HepG2 (cell line): ENCODE measurements at regions not wholly inside any gene's neighbourhood (a gene's known extent, or its start where the extent isn't known, plus 50 kb on each side); places are given as distances from the start of the nearest gene placed in this dataset.

Source experiments
- ATAC-seq: fragments of 200-7000 bp; cut with Tn5 transposase; 3 replicates; pipeline ENCODE4 v1.9.1; 2020; ENCODE audit warnings: mild to moderate bottlenecking, moderate library complexity
- BruUV-seq: library from RNA; stranded (reverse); fragments of 400-500 nt; replicated peaks from 2 replicates; lab custom pipeline; 2021; lab: Mats Ljungman, UMichigan
- CTCF ChIA-PET: fragments of 300-600 bp; formaldehyde crosslinking; extraction: SDS; loops from one replicate; lab custom pipeline; 2021; ENCODE audit warnings: low total read pairs, inconsistent platforms, low intra/inter-chr PET ratio; lab: Yijun Ruan, JAX
- POLR2A ChIA-PET: fragments of 350-600 bp; sonication (Branson Sonifier 250); formaldehyde crosslinking; loops from one replicate; lab custom pipeline; 2020; ENCODE audit warnings: antibody characterized with exemption, inconsistent platforms; lab: Yijun Ruan, JAX
- DNase-seq: peaks from one replicate; pipeline ENCODE4 v3.0.0-alpha.2; 2015; ENCODE audit warnings: low spot score
- FAIRE-seq: peaks from 3 replicates; lab custom pipeline; 2011; peaks lifted over from hg19 to GRCh38; lab: Jason Lieb, UNC
- H2AFZ ChIP-seq: one replicate; pipeline ENCODE4 v1.6.1; 2011; ENCODE audit warnings: low read length, inconsistent platforms
- H3K27ac ChIP-seq: fragments of 300-600 bp; 3 replicates; pipeline ENCODE4 v1.8.0; 2011; ENCODE audit warnings: mixed run types, mild to moderate bottlenecking, mixed read lengths, low read length, inconsistent platforms; ENCODE audit not compliant: insufficient read depth; ENCODE audit errors: extremely low read length
- H3K27me3 ChIP-seq, 2 experiments: fragments of 200-600 bp in 1 of 2; 2 replicates in 1 of 2; 3 replicates in 1 of 2; pipeline versions ENCODE4 v1.6.0 to v1.8.0; 2011; ENCODE audit warnings: low read length in 2 of 2, mild to moderate bottlenecking in 2 of 2, moderate library complexity in 2 of 2, inconsistent platforms in 1 of 2; ENCODE audit not compliant: insufficient read depth in 2 of 2, control insufficient read depth in 1 of 2
- H3K36me3 ChIP-seq, 2 experiments: fragments of 200-600 bp in 1 of 2; replicated peaks in 1 of 2; 2 replicates in 1 of 2; 3 replicates in 1 of 2; pipeline versions ENCODE4 v1.5.1 to v1.8.0; 2011; ENCODE audit warnings: low read length in 2 of 2, inconsistent platforms in 1 of 2; ENCODE audit not compliant: insufficient read depth in 2 of 2, control insufficient read depth in 1 of 2
- H3K4me1 ChIP-seq: 2 replicates; pipeline ENCODE4 v1.5.1; 2012; ENCODE audit warnings: low read length, inconsistent platforms; ENCODE audit not compliant: insufficient read depth
- H3K4me2 ChIP-seq: 2 replicates; pipeline ENCODE4 v1.6.0; 2011; ENCODE audit warnings: low read depth, low read length, inconsistent platforms
- H3K4me3 ChIP-seq, 3 experiments: fragments of 200-600 bp in 1 of 3; sonication (generic), shearing (Covaris generic) in 1 of 3; replicated peaks in 1 of 3; 2 replicates each; pipeline ENCODE4 v1.5.1; 2011 to 2016; ENCODE audit warnings: low read length in 3 of 3, inconsistent platforms in 2 of 3, low read depth in 2 of 3, mild to moderate bottlenecking in 2 of 3, control low read depth in 1 of 3, mixed read lengths in 1 of 3; ENCODE audit not compliant: insufficient read depth in 1 of 3
- H3K79me2 ChIP-seq: one replicate; pipeline ENCODE4 v1.6.1; 2011; ENCODE audit warnings: low read length, inconsistent platforms; ENCODE audit not compliant: insufficient read depth
- H3K9ac ChIP-seq: 2 replicates; pipeline ENCODE4 v1.6.0; 2011; ENCODE audit warnings: mild to moderate bottlenecking, low read depth, low read length, inconsistent platforms; ENCODE audit not compliant: insufficient read depth
- H3K9me3 ChIP-seq: 2 replicates; pipeline ENCODE4 v1.5.1; 2012; ENCODE audit warnings: mild to moderate bottlenecking, low read length
- H4K20me1 ChIP-seq: 2 replicates; pipeline ENCODE4 v1.6.0; 2011; ENCODE audit warnings: inconsistent platforms, mild to moderate bottlenecking, low read length, moderate library complexity; ENCODE audit not compliant: insufficient read depth
- AKAP8 ChIP-seq: sonication (generic); formaldehyde crosslinking; IDR thresholded peaks from 2 replicates; pipeline ENCODE4 v1.5.1; 2020; ENCODE audit warnings: mild to moderate bottlenecking, missing genetic modification reagents
- BCL6 ChIP-seq: IDR thresholded peaks from 2 replicates; pipeline ENCODE4 v1.6.1; 2016; ENCODE audit warnings: missing genetic modification reagents, missing compliant biosample characterization
- CSRNP2 ChIP-seq: sonication (generic); formaldehyde crosslinking; conservative IDR thresholded peaks from 2 replicates; pipeline ENCODE4 v1.8.0; 2022; ENCODE audit warnings: low read depth, missing genetic modification reagents
- ERF ChIP-seq: IDR thresholded peaks from 2 replicates; pipeline ENCODE4 v1.6.1; 2018; ENCODE audit warnings: missing biosample characterization, missing genetic modification reagents
- FLYWCH1 ChIP-seq: sonication (generic); formaldehyde crosslinking; IDR thresholded peaks from 2 replicates; pipeline ENCODE4 v1.8.1; 2023; ENCODE audit warnings: mild to moderate bottlenecking, missing genetic modification reagents
- FOXP1 ChIP-seq, 2 experiments: fragments of 450-650 bp in 1 of 2; IDR thresholded peaks; 2 replicates each; pipeline ENCODE4 v1.6.1; 2017 to 2018; ENCODE audit warnings: antibody characterized with exemption in 1 of 2
- HMGA1 ChIP-seq: sonication (generic); formaldehyde crosslinking; conservative IDR thresholded peaks from 2 replicates; pipeline ENCODE4 v1.4.0; 2020; ENCODE audit warnings: missing genetic modification reagents
- KLF6 ChIP-seq: IDR thresholded peaks from 2 replicates; pipeline ENCODE4 v1.8.0; 2016; ENCODE audit warnings: missing biosample characterization, missing genetic modification reagents
- MLLT10 ChIP-seq: sonication (generic); formaldehyde crosslinking; IDR thresholded peaks from 2 replicates; pipeline ENCODE4 v1.4.0; 2020; ENCODE audit warnings: missing genetic modification reagents
- SYNCRIP ChIP-seq: fragments of 200-400 bp; formaldehyde crosslinking; IDR thresholded peaks from 2 replicates; pipeline ENCODE4 v1.6.1; 2018; ENCODE audit warnings: mild to moderate bottlenecking, low read depth, low read length; ENCODE audit not compliant: insufficient read depth
- TARDBP ChIP-seq: sonication (generic); formaldehyde crosslinking; IDR thresholded peaks from 2 replicates; pipeline ENCODE4 v1.8.0; 2022; ENCODE audit warnings: mild to moderate bottlenecking, missing genetic modification reagents
- ZC3H4 ChIP-seq: sonication (generic); formaldehyde crosslinking; IDR thresholded peaks from 2 replicates; pipeline ENCODE4 v1.4.0; 2020; ENCODE audit warnings: missing genetic modification reagents, borderline replicate concordance
- ZMAT3 ChIP-seq: sonication (generic); formaldehyde crosslinking; conservative IDR thresholded peaks from 2 replicates; pipeline ENCODE4 v1.7.0; 2021; ENCODE audit warnings: missing genetic modification reagents
- ZNF235 ChIP-seq: sonication (generic); formaldehyde crosslinking; IDR thresholded peaks from 2 replicates; pipeline ENCODE4 v1.8.1; 2023; ENCODE audit warnings: mild to moderate bottlenecking, missing genetic modification reagents, borderline replicate concordance
- WGBS: methylation state at CpG from one replicate; pipeline ENCODE4 v1.1.6; 2017; ENCODE audit warnings: low lambda C conversion rate; 5-methylcytosine and 5-hydroxymethylcytosine counted together
- in situ Hi-C: cut with HindIII; loops from 2 replicates; pipeline ENCODE4 v1.10.0; 2017; ENCODE audit warnings: low pct_unique_long_range_greater_than_20kb; ENCODE audit not compliant: extremely low pct_ligation_motif_present
- intact Hi-C: fragments of 100-400 bp; cut with micrococcal nuclease; formaldehyde crosslinking; loops from one replicate; pipeline ENCODE4 v1.10.0; 2022; ENCODE audit not compliant: unreplicated experiment
- TF ChIP-seq, protein P1 (sequence below): sonication (generic); formaldehyde crosslinking; IDR thresholded peaks from 2 replicates; pipeline ENCODE4 v1.5.0; 2020; ENCODE audit warnings: mild to moderate bottlenecking, low read depth, missing genetic modification reagents, borderline replicate concordance
- TF ChIP-seq, protein P2 (sequence below), 2 experiments: fragments of 450-650 bp in 1 of 2; sonication (generic) in 1 of 2; formaldehyde crosslinking; IDR thresholded peaks; 2 replicates each; pipeline versions ENCODE4 v1.5.0 to v1.8.0; 2020 to 2022; ENCODE audit warnings: mild to moderate bottlenecking in 1 of 2, missing genetic modification reagents in 1 of 2

DNA sequence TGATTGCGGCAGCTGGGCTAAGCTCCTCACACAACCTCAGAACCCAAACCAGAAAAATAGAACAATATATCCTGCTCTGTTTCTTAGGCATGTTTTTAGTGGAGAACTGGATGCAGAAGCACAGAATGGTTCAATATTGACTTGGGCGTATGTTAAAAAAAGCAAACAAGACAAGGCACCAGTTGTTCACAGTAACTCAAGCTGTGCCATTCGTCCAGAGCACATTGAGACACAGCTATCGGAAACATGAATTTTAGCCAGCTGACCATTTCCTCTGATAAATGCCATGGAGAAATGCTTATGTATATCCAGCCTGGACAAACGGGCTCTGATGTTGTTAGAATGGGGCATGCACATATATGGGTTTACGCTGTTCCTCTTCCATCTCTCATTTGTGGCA, 129.2 kb upstream of the PDZRN3 start:
- no peak for DNase-seq
- whole genome bisulfite sequencing, result 31% methylated on average over 6 of the region's 6 CpGs
- Histone ChIP-seq H3K9ac (no peak overlapping the region), H3K4me1 (no peaks in the 10 kb centered on the region), H3K4me3 (no peak overlapping the region), H3K9me3 (no peaks in the 10 kb centered on the region), H3K4me2 (no peak overlapping the region), H3K36me3 (no peaks in the 10 kb centered on the region), H3K79me2 (no peaks in the 10 kb centered on the region), H3K27me3 (no peaks in the 10 kb centered on the region; a peak in 1 of 5 replicates), H4K20me1 (no peaks in the 10 kb centered on the region), H3K27ac (no peak overlapping the region), H2AFZ (no peak overlapping the region)
- CTCF ChIA-PET, result no interaction called here
- in situ Hi-C loops, result no loop called here
- POLR2A ChIA-PET, result no interaction called here
- no peak for ATAC-seq
- no peak for FAIRE-seq
- BruUV-seq, result no TSS peak
- intact Hi-C loops, result no loop called here
- TF ChIP-seq KLF6 (CRISPR knock-in tag), result no peak

- no peaks in the 10 kb centered on the region for H3K9me3 ChIP-seq
- no TSS peak for BruUV-seq
- in situ Hi-C loops, result no loop called here
- FAIRE-seq (no peak), DNase-seq (no peak), ATAC-seq (no peak)
- H3K4me1 ChIP-seq, result no peaks in the 10 kb centered on the region
- H2AFZ ChIP-seq, result no peak overlapping the region
- ChIA-PET POLR2A (no interaction called here), CTCF (no interaction called here)
- H3K36me3 ChIP-seq, result no peaks in the 10 kb centered on the region
- 17% methylated on average over 5 of the region's 5 CpGs for WGBS
- H4K20me1 ChIP-seq, result no peaks in the 10 kb centered on the region
- H3K27ac ChIP-seq, result no peak overlapping the region
- H3K9ac ChIP-seq, result no peak overlapping the region
- H3K27me3 ChIP-seq, result no peaks in the 10 kb centered on the region; a peak in 1 of 5 replicates
- no peak overlapping the region for H3K4me3 ChIP-seq
- H3K4me2 ChIP-seq, result no peak overlapping the region
- no peaks in the 10 kb centered on the region for H3K79me2 ChIP-seq
- intact Hi-C loops, result no loop called here
- no peak for TF ChIP-seq FOXP1 (IDR thresholded peaks at IDR 0.05)
- TF ChIP-seq FOXP1 (CRISPR knock-in tag; IDR thresholded peaks at IDR 0.05), result no peak
- no peak for TF ChIP-seq CSRNP2
- no peak for TF ChIP-seq MLLT10 (CRISPR knock-in tag)
- no peak for TF ChIP-seq FLYWCH1 (CRISPR knock-in tag)
- no peak for TF ChIP-seq SYNCRIP
- TF ChIP-seq, protein P1, sequence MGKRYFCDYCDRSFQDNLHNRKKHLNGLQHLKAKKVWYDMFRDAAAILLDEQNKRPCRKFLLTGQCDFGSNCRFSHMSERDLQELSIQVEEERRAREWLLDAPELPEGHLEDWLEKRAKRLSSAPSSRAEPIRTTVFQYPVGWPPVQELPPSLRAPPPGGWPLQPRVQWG (CRISPR knock-in tag), result no peak
- no peak for TF ChIP-seq HMGA1
- no peak for TF ChIP-seq ZC3H4 (CRISPR knock-in tag)
- TF ChIP-seq ERF (CRISPR knock-in tag), result no peak
- TF ChIP-seq, protein P2, sequence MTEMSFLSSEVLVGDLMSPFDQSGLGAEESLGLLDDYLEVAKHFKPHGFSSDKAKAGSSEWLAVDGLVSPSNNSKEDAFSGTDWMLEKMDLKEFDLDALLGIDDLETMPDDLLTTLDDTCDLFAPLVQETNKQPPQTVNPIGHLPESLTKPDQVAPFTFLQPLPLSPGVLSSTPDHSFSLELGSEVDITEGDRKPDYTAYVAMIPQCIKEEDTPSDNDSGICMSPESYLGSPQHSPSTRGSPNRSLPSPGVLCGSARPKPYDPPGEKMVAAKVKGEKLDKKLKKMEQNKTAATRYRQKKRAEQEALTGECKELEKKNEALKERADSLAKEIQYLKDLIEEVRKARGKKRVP (CRISPR knock-in tag; IDR thresholded peaks at IDR 0.05), result no peak
- TF ChIP-seq TARDBP (CRISPR knock-in tag), result no peak
- TF ChIP-seq BCL6 (CRISPR knock-in tag), result no peak
- TF ChIP-seq ZNF235 (CRISPR knock-in tag), result no peak
- TF ChIP-seq ZMAT3 (CRISPR knock-in tag), result no peak
- no peak for TF ChIP-seq AKAP8
Observed at GRCh38 chr3:73752338-73752737, 127.6 kb upstream of the PDZRN3 start.
